SK-N-SH (cell line): ENCODE measurements at regions not wholly inside any gene's neighbourhood (a gene's known extent, or its start where the extent isn't known, plus 50 kb on each side); places are given as distances from the start of the nearest gene placed in this dataset.

ENCODE experiments used
- EP300 ChIP-seq, 2 experiments: IDR thresholded peaks; 2 replicates each; pipeline versions ENCODE4 v1.4.0 to v1.6.1; 2012; ENCODE audit warnings: borderline replicate concordance in 1 of 2, low read depth in 1 of 2, low read length in 1 of 2
- EZH2phosphoT487 ChIP-seq: fragments of 200-600 bp; sonication (generic); IDR thresholded peaks from 2 replicates; pipeline ENCODE4 v1.6.1; 2017; ENCODE audit warnings: low read depth, mixed run types, mild to moderate bottlenecking, antibody characterized with exemption, moderate library complexity, borderline replicate concordance
- FOSL2 ChIP-seq: IDR thresholded peaks from 2 replicates; pipeline ENCODE4 v1.4.0; 2012; ENCODE audit warnings: low read depth, mild to moderate bottlenecking, moderate library complexity, borderline replicate concordance
- FOXM1 ChIP-seq: IDR thresholded peaks from 2 replicates; pipeline ENCODE4 v1.4.0; 2012; ENCODE audit warnings: low read depth, mild to moderate bottlenecking
- GABPA ChIP-seq: IDR thresholded peaks from 2 replicates; pipeline ENCODE4 v1.4.0; 2012; ENCODE audit warnings: low read depth, mild to moderate bottlenecking
- MAX ChIP-seq: IDR thresholded peaks from 2 replicates; pipeline ENCODE4 v1.4.0; 2012; ENCODE audit warnings: low read depth
- POLR2AphosphoS5 ChIP-seq: IDR thresholded peaks from 2 replicates; pipeline ENCODE4 v1.6.1; 2012; ENCODE audit warnings: low read depth, low read length
- RFX5 ChIP-seq: IDR thresholded peaks from 2 replicates; pipeline ENCODE4 v1.6.1; 2012; ENCODE audit warnings: mild to moderate bottlenecking, improper control_type of control experiment, low read length
- SIN3A ChIP-seq: IDR thresholded peaks from 2 replicates; pipeline ENCODE4 v1.6.1; 2012; ENCODE audit warnings: low read depth, mild to moderate bottlenecking, low read length, moderate library complexity, borderline replicate concordance
- TF ChIP-seq, protein P1 (sequence below): fragments of 200-600 bp; sonication (generic); IDR thresholded peaks from 2 replicates; pipeline ENCODE4 v1.6.1; 2017; ENCODE audit warnings: antibody characterized with exemption, mild to moderate bottlenecking, moderate library complexity
- TF ChIP-seq, protein P2 (sequence below): fragments of 150-350 bp; IDR thresholded peaks from 2 replicates; pipeline ENCODE4 v1.6.1; 2016; ENCODE audit warnings: mild to moderate bottlenecking, low read depth, low read length
- TF ChIP-seq, protein P3 (sequence below): IDR thresholded peaks from 2 replicates; pipeline ENCODE4 v1.6.1; 2012; ENCODE audit warnings: mild to moderate bottlenecking, low read depth, low read length, moderate library complexity

GRCh38 chr2:84016183-84016582, 442.9 kb downstream of the SUCLG1 start:
- TF ChIP-seq, protein P1, sequence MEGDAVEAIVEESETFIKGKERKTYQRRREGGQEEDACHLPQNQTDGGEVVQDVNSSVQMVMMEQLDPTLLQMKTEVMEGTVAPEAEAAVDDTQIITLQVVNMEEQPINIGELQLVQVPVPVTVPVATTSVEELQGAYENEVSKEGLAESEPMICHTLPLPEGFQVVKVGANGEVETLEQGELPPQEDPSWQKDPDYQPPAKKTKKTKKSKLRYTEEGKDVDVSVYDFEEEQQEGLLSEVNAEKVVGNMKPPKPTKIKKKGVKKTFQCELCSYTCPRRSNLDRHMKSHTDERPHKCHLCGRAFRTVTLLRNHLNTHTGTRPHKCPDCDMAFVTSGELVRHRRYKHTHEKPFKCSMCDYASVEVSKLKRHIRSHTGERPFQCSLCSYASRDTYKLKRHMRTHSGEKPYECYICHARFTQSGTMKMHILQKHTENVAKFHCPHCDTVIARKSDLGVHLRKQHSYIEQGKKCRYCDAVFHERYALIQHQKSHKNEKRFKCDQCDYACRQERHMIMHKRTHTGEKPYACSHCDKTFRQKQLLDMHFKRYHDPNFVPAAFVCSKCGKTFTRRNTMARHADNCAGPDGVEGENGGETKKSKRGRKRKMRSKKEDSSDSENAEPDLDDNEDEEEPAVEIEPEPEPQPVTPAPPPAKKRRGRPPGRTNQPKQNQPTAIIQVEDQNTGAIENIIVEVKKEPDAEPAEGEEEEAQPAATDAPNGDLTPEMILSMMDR, result no peak
- TF ChIP-seq MAX, result no peak
- TF ChIP-seq FOSL2, result no peak
- TF ChIP-seq EZH2phosphoT487, result no peak
- TF ChIP-seq SIN3A, result no peak
- no peak for TF ChIP-seq GABPA
- TF ChIP-seq, protein P2, sequence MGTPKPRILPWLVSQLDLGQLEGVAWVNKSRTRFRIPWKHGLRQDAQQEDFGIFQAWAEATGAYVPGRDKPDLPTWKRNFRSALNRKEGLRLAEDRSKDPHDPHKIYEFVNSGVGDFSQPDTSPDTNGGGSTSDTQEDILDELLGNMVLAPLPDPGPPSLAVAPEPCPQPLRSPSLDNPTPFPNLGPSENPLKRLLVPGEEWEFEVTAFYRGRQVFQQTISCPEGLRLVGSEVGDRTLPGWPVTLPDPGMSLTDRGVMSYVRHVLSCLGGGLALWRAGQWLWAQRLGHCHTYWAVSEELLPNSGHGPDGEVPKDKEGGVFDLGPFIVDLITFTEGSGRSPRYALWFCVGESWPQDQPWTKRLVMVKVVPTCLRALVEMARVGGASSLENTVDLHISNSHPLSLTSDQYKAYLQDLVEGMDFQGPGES, result no peak
- no peak for TF ChIP-seq POLR2AphosphoS5
- TF ChIP-seq, protein P3, sequence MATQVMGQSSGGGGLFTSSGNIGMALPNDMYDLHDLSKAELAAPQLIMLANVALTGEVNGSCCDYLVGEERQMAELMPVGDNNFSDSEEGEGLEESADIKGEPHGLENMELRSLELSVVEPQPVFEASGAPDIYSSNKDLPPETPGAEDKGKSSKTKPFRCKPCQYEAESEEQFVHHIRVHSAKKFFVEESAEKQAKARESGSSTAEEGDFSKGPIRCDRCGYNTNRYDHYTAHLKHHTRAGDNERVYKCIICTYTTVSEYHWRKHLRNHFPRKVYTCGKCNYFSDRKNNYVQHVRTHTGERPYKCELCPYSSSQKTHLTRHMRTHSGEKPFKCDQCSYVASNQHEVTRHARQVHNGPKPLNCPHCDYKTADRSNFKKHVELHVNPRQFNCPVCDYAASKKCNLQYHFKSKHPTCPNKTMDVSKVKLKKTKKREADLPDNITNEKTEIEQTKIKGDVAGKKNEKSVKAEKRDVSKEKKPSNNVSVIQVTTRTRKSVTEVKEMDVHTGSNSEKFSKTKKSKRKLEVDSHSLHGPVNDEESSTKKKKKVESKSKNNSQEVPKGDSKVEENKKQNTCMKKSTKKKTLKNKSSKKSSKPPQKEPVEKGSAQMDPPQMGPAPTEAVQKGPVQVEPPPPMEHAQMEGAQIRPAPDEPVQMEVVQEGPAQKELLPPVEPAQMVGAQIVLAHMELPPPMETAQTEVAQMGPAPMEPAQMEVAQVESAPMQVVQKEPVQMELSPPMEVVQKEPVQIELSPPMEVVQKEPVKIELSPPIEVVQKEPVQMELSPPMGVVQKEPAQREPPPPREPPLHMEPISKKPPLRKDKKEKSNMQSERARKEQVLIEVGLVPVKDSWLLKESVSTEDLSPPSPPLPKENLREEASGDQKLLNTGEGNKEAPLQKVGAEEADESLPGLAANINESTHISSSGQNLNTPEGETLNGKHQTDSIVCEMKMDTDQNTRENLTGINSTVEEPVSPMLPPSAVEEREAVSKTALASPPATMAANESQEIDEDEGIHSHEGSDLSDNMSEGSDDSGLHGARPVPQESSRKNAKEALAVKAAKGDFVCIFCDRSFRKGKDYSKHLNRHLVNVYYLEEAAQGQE, result no peak
- no peak for TF ChIP-seq RFX5
- TF ChIP-seq EP300 (IDR thresholded peaks at IDR 0.05; ENCODE audit: borderline replicate concordance in 1 of 2, low read depth in 1 of 2, low read length in 1 of 2), result no peak
- no peak for TF ChIP-seq FOXM1
